Calu3 (cell line): ENCODE measurements at regions not wholly inside any gene's neighbourhood (a gene's known extent, or its start where the extent isn't known, plus 50 kb on each side); places are given as distances from the start of the nearest gene placed in this dataset.

Experiments used
- BruUV-seq: library from RNA; stranded (reverse); fragments of 400-500 nt; replicated peaks from 2 replicates; lab custom pipeline; 2021; lab: Mats Ljungman, UMichigan
- CTCF ChIA-PET: fragments of 300-600 bp; sonication (Branson Sonifier 250); formaldehyde crosslinking; loops from one replicate; lab custom pipeline; 2022; ENCODE audit warnings: antibody characterized with exemption; lab: Charles Lee
- DNase-seq: peaks from one replicate; pipeline ENCODE4 v3.0.0; 2022
- H3K27ac Mint-ChIP-seq: one replicate; pipeline ENCODE4 v1.8.0; 2022; ENCODE audit warnings: mixed read lengths; ENCODE audit not compliant: unreplicated experiment
- H3K27me3 Mint-ChIP-seq: one replicate; pipeline ENCODE4 v1.8.0; 2022; ENCODE audit warnings: mixed read lengths; ENCODE audit not compliant: unreplicated experiment
- H3K36me3 Mint-ChIP-seq: one replicate; pipeline ENCODE4 v1.8.0; 2022; ENCODE audit warnings: mild to moderate bottlenecking, moderate library complexity, mixed read lengths; ENCODE audit not compliant: insufficient read depth, unreplicated experiment
- H3K4me1 Mint-ChIP-seq: one replicate; pipeline ENCODE4 v1.8.0; 2022; ENCODE audit warnings: mild to moderate bottlenecking, low read depth, mixed read lengths; ENCODE audit not compliant: unreplicated experiment
- H3K4me3 Mint-ChIP-seq: one replicate; pipeline ENCODE4 v1.8.0; 2022; ENCODE audit warnings: mild to moderate bottlenecking, low read depth, moderate library complexity, mixed read lengths; ENCODE audit not compliant: unreplicated experiment
- H3K9me3 Mint-ChIP-seq: one replicate; pipeline ENCODE4 v1.8.0; 2022; ENCODE audit warnings: low read depth, mixed read lengths; ENCODE audit not compliant: unreplicated experiment
- CTCF ChIP-seq: fragments of 200-600 bp; IDR thresholded peaks from one replicate; pipeline ENCODE4 v1.8.0; 2022; ENCODE audit warnings: antibody characterized with exemption; ENCODE audit not compliant: unreplicated experiment
- intact Hi-C: fragments of 100-400 bp; cut with micrococcal nuclease; formaldehyde crosslinking; loops from one replicate; pipeline ENCODE4 v1.10.0; 2022; ENCODE audit not compliant: unreplicated experiment

- Mint-ChIP-seq H3K36me3 (no peaks in the 10 kb centered on the region), H3K4me1 (peaks cover 9% of the 10 kb centered on the region), H3K9me3 (no peaks in the 10 kb centered on the region), H3K27me3 (peaks cover 90% of the 10 kb centered on the region), H3K4me3 (no peak overlapping the region), H3K27ac (no peak overlapping the region)
- DNase-seq = no peak
- intact Hi-C loops = no loop called here
- no peak for TF ChIP-seq CTCF
- BruUV-seq = no TSS peak
- CTCF ChIA-PET = interaction anchor here (0.7 kb wide), 1 partner anchor 176 kb away, joined by 3 read pairs; no protein-coding TSS in a partner anchor
These were observed 200.0 kb upstream of the NAV2 start for GRCh38 chr11:19512618-19513017.

- no peak for TF ChIP-seq CTCF
- H3K4me3 Mint-ChIP-seq = no peak overlapping the region
- BruUV-seq = no TSS peak
- no peak for DNase-seq
- H3K36me3 Mint-ChIP-seq = no peaks in the 10 kb centered on the region
- peaks cover 85% of the 10 kb centered on the region for H3K27me3 Mint-ChIP-seq
- CTCF ChIA-PET = no interaction called here
- no peak overlapping the region for H3K27ac Mint-ChIP-seq
- no peaks in the 10 kb centered on the region for H3K9me3 Mint-ChIP-seq
- peaks cover 9% of the 10 kb centered on the region for H3K4me1 Mint-ChIP-seq
- intact Hi-C loops = no loop called here
These were observed 201.0 kb upstream of the NAV2 start for GRCh38 chr11:19511413-19512183.

GRCh38 chr11:19511066-19511412, 201.6 kb upstream of the NAV2 start:
- Mint-ChIP-seq H3K4me1 (peaks cover 9% of the 10 kb centered on the region), H3K36me3 (no peaks in the 10 kb centered on the region), H3K9me3 (no peaks in the 10 kb centered on the region), H3K27me3 (peaks cover 85% of the 10 kb centered on the region), H3K27ac (no peak overlapping the region), H3K4me3 (no peak overlapping the region)
- intact Hi-C loops = no loop called here
- CTCF ChIA-PET = no interaction called here
- TF ChIP-seq CTCF = no peak
- DNase-seq = no peak
- no TSS peak for BruUV-seq

- CTCF ChIA-PET = no interaction called here
- no peaks in the 10 kb centered on the region for H3K9me3 Mint-ChIP-seq
- H3K27me3 Mint-ChIP-seq = peaks cover 85% of the 10 kb centered on the region
- H3K27ac Mint-ChIP-seq = no peak overlapping the region
- DNase-seq = no peak
- no peak overlapping the region for H3K4me3 Mint-ChIP-seq
- TF ChIP-seq CTCF = no peak
- H3K4me1 Mint-ChIP-seq = peaks cover 9% of the 10 kb centered on the region
- H3K36me3 Mint-ChIP-seq = no peaks in the 10 kb centered on the region
- intact Hi-C loops = no loop called here
- no TSS peak for BruUV-seq
These were observed 202.2 kb upstream of the NAV2 start for GRCh38 chr11:19510468-19510867.
